Epithelial cell of proximal tubule (primary cell): ENCODE measurements at regions not wholly inside any gene's neighbourhood (a gene's known extent, or its start where the extent isn't known, plus 50 kb on each side); places are given as distances from the start of the nearest gene placed in this dataset.
"Not testable (repeated sequence)": the region's sequence is repeated elsewhere in the genome, so short reads cannot be mapped to it uniquely, and the experiment has no call there.

Source experiments
- DNase-seq: peaks from one replicate; pipeline ENCODE4 v3.0.0-alpha.2; 2011; ENCODE audit warnings: low read depth
- H3K4me3 ChIP-seq: 2 replicates; pipeline ENCODE4 v1.5.1; 2011; ENCODE audit warnings: low read depth, mild to moderate bottlenecking, low read length
- CTCF ChIP-seq: conservative IDR thresholded peaks from 2 replicates; pipeline ENCODE4 v1.5.1; 2012; ENCODE audit warnings: low read depth, mild to moderate bottlenecking, low read length

GRCh38 chr9:124120272-124120671, 108.7 kb downstream of the LHX2 start:
- H3K4me3 ChIP-seq, result no peak overlapping the region
- no peak for TF ChIP-seq CTCF
- DNase-seq, result no peak

- no peak overlapping the region for H3K4me3 ChIP-seq
- no peak for TF ChIP-seq CTCF
- DNase-seq, result no peak
Observed at GRCh38 chr9:124121725-124122124, 110.2 kb downstream of the LHX2 start.

GRCh38 chr9:124122321-124122720, 110.8 kb downstream of the LHX2 start:
- no peak overlapping the region for H3K4me3 ChIP-seq
- no peak for DNase-seq
- no peak for TF ChIP-seq CTCF

- TF ChIP-seq CTCF, result peak; percentile 69
- H3K4me3 ChIP-seq, result no peak overlapping the region
- no peak for DNase-seq
Observed at GRCh38 chr9:124122813-124123462, 111.4 kb downstream of the LHX2 start.

- not testable (repeated sequence) for DNase-seq
Observed at GRCh38 chr9:124123621-124124020, 112.1 kb downstream of the LHX2 start.

GRCh38 chr9:124124729-124125650, 113.4 kb downstream of the LHX2 start:
- DNase-seq, result no peak
- TF ChIP-seq CTCF, result no peak
- H3K4me3 ChIP-seq, result no peak overlapping the region

More at GRCh38 chr9:124123621-124124020, 112.1 kb downstream of the LHX2 start:
- not testable (repeated sequence) for H3K4me3 ChIP-seq

GRCh38 chr9:124125651-124125977, 114.0 kb downstream of the LHX2 start:
- H3K4me3 ChIP-seq, result no peak overlapping the region
- no peak for TF ChIP-seq CTCF
- no peak for DNase-seq
